ENCODE measurements at regions not wholly inside any gene's neighbourhood (a gene's known extent, or its start where the extent isn't known, plus 50 kb on each side); places are given as distances from the start of the nearest gene placed in this dataset.
"Not testable (repeated sequence)": the region's sequence is repeated elsewhere in the genome, so short reads cannot be mapped to it uniquely, and the experiment has no call there.

- no peak for ATAC-seq
- H3K27me3 ChIP-seq (ENCODE audit: control insufficient read depth, insufficient read depth): no peaks in the 10 kb centered on the region
- H3K9me3 ChIP-seq (ENCODE audit: control insufficient read depth, low read length): no peaks in the 10 kb centered on the region
- intact Hi-C loops (cut with DNase I): no loop called here
- no peak overlapping the region for H3K27ac ChIP-seq (ENCODE audit: low read length)
- no peak overlapping the region for H3K4me3 ChIP-seq (ENCODE audit: low read length)
- no peaks in the 10 kb centered on the region for H3K4me1 ChIP-seq (ENCODE audit: control insufficient read depth, insufficient read depth, low read length)
- WGBS: 65% methylated on average over 5 of the region's 5 CpGs
- no peak for DNase-seq
Observed at GRCh38 chr11:23311986-23312940, 452.0 kb upstream of the CCDC179 start.

GRCh38 chr11:23313001-23313400 lies 452.7 kb upstream of the CCDC179 start:
- no peaks in the 10 kb centered on the region for H3K9me3 ChIP-seq (ENCODE audit: control insufficient read depth, low read length)
- 72% methylated on average over 1 of the region's 1 CpG for WGBS
- no peaks in the 10 kb centered on the region for H3K27me3 ChIP-seq (ENCODE audit: control insufficient read depth, insufficient read depth)
- no peak overlapping the region for H3K4me3 ChIP-seq (ENCODE audit: low read length)
- no peak overlapping the region for H3K27ac ChIP-seq (ENCODE audit: low read length)
- DNase-seq: no peak
- no peaks in the 10 kb centered on the region for H3K4me1 ChIP-seq (ENCODE audit: control insufficient read depth, insufficient read depth, low read length)
- intact Hi-C loops (cut with DNase I): no loop called here
- ATAC-seq: no peak

DNA sequence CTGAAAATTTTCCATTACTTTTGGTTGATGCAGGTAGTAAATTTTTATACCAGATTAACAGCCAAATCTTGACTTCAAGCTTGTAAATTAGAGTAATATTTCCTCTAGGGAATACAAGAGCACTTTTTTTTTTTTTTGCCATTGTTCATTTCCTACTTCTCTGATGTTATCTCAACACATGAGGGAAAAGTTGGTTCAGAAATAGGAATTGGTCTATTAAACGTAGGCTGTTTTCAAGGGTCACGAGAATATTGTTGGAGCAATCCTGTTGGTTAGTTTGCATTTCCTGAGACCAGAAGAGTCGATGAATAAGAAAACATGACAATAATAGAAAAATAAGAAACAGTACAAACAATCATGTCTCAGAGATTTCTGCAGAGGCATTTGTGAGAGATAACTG lies 453.9 kb upstream of the CCDC179 start:
- Histone ChIP-seq H3K27me3 (ENCODE audit: control insufficient read depth, insufficient read depth) (no peaks in the 10 kb centered on the region), H3K9me3 (ENCODE audit: control insufficient read depth, low read length) (no peaks in the 10 kb centered on the region), H3K4me1 (ENCODE audit: control insufficient read depth, insufficient read depth, low read length) (no peaks in the 10 kb centered on the region), H3K27ac (ENCODE audit: low read length) (no peak overlapping the region), H3K4me3 (ENCODE audit: low read length) (no peak overlapping the region)
- 51% methylated on average over 3 of the region's 3 CpGs for WGBS
- ATAC-seq: no peak
- no peak for DNase-seq
- intact Hi-C loops (cut with DNase I): no loop called here

DNA sequence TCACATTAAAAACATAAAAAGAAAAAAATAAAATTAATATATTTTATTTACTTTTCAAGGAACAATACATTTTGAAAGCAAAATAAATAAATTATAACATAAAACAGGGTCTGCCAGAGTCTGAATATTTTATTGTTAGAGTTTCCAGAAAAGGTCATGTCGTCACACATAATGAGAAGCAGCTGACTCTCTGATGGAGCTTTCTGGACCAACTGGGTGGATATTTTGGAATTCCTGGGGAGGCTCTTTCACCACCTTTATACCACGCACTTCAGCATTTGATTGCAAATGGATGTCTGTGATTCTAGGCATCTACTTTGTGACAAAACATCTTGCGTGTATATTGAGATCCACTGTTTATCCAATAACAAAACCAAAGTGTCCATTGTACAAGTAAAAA lies 455.0 kb upstream of the CCDC179 start:
- ATAC-seq (no peak), DNase-seq (no peak)
- intact Hi-C loops (cut with DNase I): no loop called here
- no peaks in the 10 kb centered on the region for H3K27me3 ChIP-seq (ENCODE audit: control insufficient read depth, insufficient read depth)
- no peaks in the 10 kb centered on the region for H3K4me1 ChIP-seq (ENCODE audit: control insufficient read depth, insufficient read depth, low read length)
- H3K27ac ChIP-seq (ENCODE audit: low read length): no peak overlapping the region
- H3K4me3 ChIP-seq (ENCODE audit: low read length): no peak overlapping the region
- 90% methylated on average over 3 of the region's 3 CpGs for WGBS
- no peaks in the 10 kb centered on the region for H3K9me3 ChIP-seq (ENCODE audit: control insufficient read depth, low read length)

DNA sequence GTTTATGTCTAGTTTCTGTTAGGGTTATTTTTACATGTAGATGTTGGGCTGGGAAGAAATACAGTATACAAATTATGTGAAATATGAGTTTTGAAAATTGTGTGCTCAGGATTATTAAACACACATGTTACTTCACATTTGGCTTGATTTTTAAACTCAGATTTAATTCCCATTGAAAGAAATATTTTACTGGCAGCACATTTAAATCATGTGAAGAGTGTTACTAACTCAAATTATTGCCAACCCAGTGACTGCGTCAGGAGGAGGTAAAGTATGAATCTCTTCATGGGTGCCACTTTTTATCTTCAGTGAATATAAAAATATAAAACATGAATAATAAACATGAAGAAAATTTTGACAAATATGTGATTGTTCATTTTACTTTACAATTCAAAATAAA lies 457.5 kb upstream of the CCDC179 start:
- Histone ChIP-seq H3K27ac (ENCODE audit: low read length) (no peak overlapping the region), H3K4me3 (ENCODE audit: low read length) (no peak overlapping the region), H3K9me3 (ENCODE audit: control insufficient read depth, low read length) (no peaks in the 10 kb centered on the region), H3K4me1 (ENCODE audit: control insufficient read depth, insufficient read depth, low read length) (no peaks in the 10 kb centered on the region), H3K27me3 (ENCODE audit: control insufficient read depth, insufficient read depth) (no peaks in the 10 kb centered on the region)
- WGBS: 72% methylated on average over 1 of the region's 1 CpG
- intact Hi-C loops (cut with DNase I): no loop called here
- ATAC-seq (no peak), DNase-seq (no peak)

DNA sequence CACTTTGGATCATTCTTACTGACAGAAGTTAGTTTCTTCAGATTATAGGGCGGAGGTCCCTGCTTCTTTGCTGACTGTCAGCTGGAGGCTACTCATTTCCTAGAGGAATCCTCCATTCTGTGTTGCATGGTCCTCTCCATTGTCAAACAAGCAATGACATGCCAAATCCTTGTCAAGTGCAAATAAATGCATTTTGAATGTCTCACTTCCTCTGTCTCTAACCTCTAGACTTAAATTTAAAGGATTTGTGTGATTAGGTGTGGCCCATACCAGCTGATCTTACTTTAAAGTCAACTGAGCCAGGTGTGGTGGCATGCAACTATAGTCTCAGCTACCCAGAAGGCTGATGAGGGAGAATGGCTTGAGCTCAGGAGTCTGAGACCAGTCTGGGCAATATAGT lies 458.4 kb upstream of the CCDC179 start:
- 63% methylated on average over 1 of the region's 1 CpG for WGBS
- Histone ChIP-seq H3K9me3 (ENCODE audit: control insufficient read depth, low read length) (no peaks in the 10 kb centered on the region), H3K4me1 (ENCODE audit: control insufficient read depth, insufficient read depth, low read length) (no peaks in the 10 kb centered on the region), H3K27me3 (ENCODE audit: control insufficient read depth, insufficient read depth) (no peaks in the 10 kb centered on the region), H3K4me3 (ENCODE audit: low read length) (no peak overlapping the region), H3K27ac (ENCODE audit: low read length) (no peak overlapping the region)
- DNase-seq (no peak), ATAC-seq (no peak)
- intact Hi-C loops (cut with DNase I): no loop called here

DNA sequence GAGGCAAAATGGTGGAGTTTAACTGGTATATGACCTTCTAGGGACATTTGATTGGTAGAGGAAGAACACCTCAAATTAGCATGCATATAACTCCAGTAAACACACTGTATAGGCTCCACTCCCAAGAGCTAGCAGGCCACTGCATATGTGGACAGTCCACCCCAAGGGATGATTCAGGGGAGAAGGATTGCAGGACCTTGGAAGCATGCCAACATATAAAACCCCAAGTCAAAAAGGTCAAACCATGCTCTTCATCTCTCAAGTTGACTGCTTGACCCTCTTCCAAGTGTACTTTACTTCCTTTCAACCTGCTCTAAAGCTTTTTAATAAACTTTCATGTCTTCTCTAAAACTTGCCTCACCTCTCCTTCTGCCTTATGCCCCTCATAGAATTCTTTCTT lies 459.9 kb upstream of the CCDC179 start:
- Histone ChIP-seq H3K9me3 (ENCODE audit: control insufficient read depth, low read length) (no peaks in the 10 kb centered on the region), H3K4me1 (ENCODE audit: control insufficient read depth, insufficient read depth, low read length) (no peaks in the 10 kb centered on the region), H3K27ac (ENCODE audit: low read length) (no peak overlapping the region), H3K4me3 (ENCODE audit: low read length) (no peak overlapping the region), H3K27me3 (ENCODE audit: control insufficient read depth, insufficient read depth) (no peaks in the 10 kb centered on the region)
- no peak for ATAC-seq
- intact Hi-C loops (cut with DNase I): no loop called here
- no peak for DNase-seq

- DNase-seq; H3K27me3 ChIP-seq (ENCODE audit: control insufficient read depth, insufficient read depth); H3K9me3 ChIP-seq (ENCODE audit: control insufficient read depth, low read length); H3K4me1 ChIP-seq (ENCODE audit: control insufficient read depth, insufficient read depth, low read length); intact Hi-C loops (cut with DNase I); H3K4me3 ChIP-seq (ENCODE audit: low read length); ATAC-seq; H3K27ac ChIP-seq (ENCODE audit: low read length): not testable (repeated sequence)
- 67% methylated on average over 6 of the region's 6 CpGs for WGBS
Observed at GRCh38 chr11:23335586-23335985, 475.3 kb upstream of the CCDC179 start.

- no peaks in the 10 kb centered on the region for H3K9me3 ChIP-seq (ENCODE audit: control insufficient read depth, low read length)
- no peaks in the 10 kb centered on the region for H3K27me3 ChIP-seq (ENCODE audit: control insufficient read depth, insufficient read depth)
- H3K4me3 ChIP-seq (ENCODE audit: low read length): no peak overlapping the region
- WGBS: 89% methylated on average over 2 of the region's 2 CpGs
- no peaks in the 10 kb centered on the region for H3K4me1 ChIP-seq (ENCODE audit: control insufficient read depth, insufficient read depth, low read length)
- DNase-seq: no peak
- intact Hi-C loops (cut with DNase I): no loop called here
- H3K27ac ChIP-seq (ENCODE audit: low read length): no peak overlapping the region
- no peak for ATAC-seq
Observed at GRCh38 chr11:23336961-23337360, 476.7 kb upstream of the CCDC179 start.

- Histone ChIP-seq H3K9me3 (ENCODE audit: control insufficient read depth, low read length) (no peaks in the 10 kb centered on the region), H3K4me1 (ENCODE audit: control insufficient read depth, insufficient read depth, low read length) (no peaks in the 10 kb centered on the region), H3K4me3 (ENCODE audit: low read length) (no peak overlapping the region), H3K27me3 (ENCODE audit: control insufficient read depth, insufficient read depth) (no peaks in the 10 kb centered on the region), H3K27ac (ENCODE audit: low read length) (no peak overlapping the region)
- intact Hi-C loops (cut with DNase I): no loop called here
- WGBS: 65% methylated on average over 2 of the region's 2 CpGs
- no peak for ATAC-seq
- no peak for DNase-seq
Observed at GRCh38 chr11:23353611-23354010, 493.3 kb upstream of the CCDC179 start.

DNA sequence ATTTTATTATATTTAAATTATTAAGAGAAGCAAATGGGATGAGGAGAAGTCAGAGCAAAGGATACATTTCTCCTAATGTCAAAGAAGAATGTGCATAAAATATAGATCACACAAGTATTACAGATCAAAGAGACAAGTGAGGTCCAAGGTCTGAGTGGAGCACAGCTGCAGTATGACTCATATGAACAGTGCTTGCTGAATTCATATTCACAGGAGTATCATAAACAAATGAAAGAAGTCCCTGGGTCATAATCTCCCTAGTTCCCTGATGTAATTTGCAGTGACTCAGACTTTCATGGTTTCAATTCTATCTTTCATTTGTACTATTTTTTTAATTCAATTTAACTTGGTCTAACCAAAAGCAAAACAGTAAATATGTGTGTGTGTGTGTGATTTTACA lies 499.0 kb upstream of the CCDC179 start:
- H3K4me1 ChIP-seq (ENCODE audit: control insufficient read depth, insufficient read depth, low read length): no peaks in the 10 kb centered on the region
- no peaks in the 10 kb centered on the region for H3K9me3 ChIP-seq (ENCODE audit: control insufficient read depth, low read length)
- intact Hi-C loops (cut with DNase I): no loop called here
- no peaks in the 10 kb centered on the region for H3K27me3 ChIP-seq (ENCODE audit: control insufficient read depth, insufficient read depth)
- no peak overlapping the region for H3K27ac ChIP-seq (ENCODE audit: low read length)
- ATAC-seq (no peak), DNase-seq (no peak)
- no peak overlapping the region for H3K4me3 ChIP-seq (ENCODE audit: low read length)

GRCh38 chr11:23364076-23364475 lies 503.8 kb upstream of the CCDC179 start:
- H3K4me3 ChIP-seq (ENCODE audit: low read length): no peak overlapping the region
- no peaks in the 10 kb centered on the region for H3K9me3 ChIP-seq (ENCODE audit: control insufficient read depth, low read length)
- DNase-seq (no peak), ATAC-seq (no peak)
- H3K4me1 ChIP-seq (ENCODE audit: control insufficient read depth, insufficient read depth, low read length): no peaks in the 10 kb centered on the region
- WGBS: 92% methylated on average over 3 of the region's 3 CpGs
- no peaks in the 10 kb centered on the region for H3K27me3 ChIP-seq (ENCODE audit: control insufficient read depth, insufficient read depth)
- H3K27ac ChIP-seq (ENCODE audit: low read length): no peak overlapping the region
- intact Hi-C loops (cut with DNase I): no loop called here

Data from right cardiac atrium (tissue), 5 donors.